DND-41 (cell line): ENCODE measurements at regions not wholly inside any gene's neighbourhood (a gene's known extent, or its start where the extent isn't known, plus 50 kb on each side); places are given as distances from the start of the nearest gene placed in this dataset.

Source experiments
- ATAC-seq: fragments of 200-7000 bp; cut with Tn5 transposase; 3 replicates; pipeline ENCODE4 v1.9.1; 2021; ENCODE audit warnings: low read depth; ENCODE audit not compliant: insufficient read depth
- DNase-seq: peaks from one replicate; pipeline ENCODE4 v3.0.0-alpha.2; 2020
- H2AFZ ChIP-seq: 2 replicates; pipeline ENCODE4 v1.6.0; 2012; ENCODE audit warnings: low read depth, low read length
- H3K27ac ChIP-seq: 2 replicates; pipeline ENCODE4 v1.5.1; 2012; ENCODE audit warnings: low read length, inconsistent platforms
- H3K27me3 ChIP-seq: fragments of 200-600 bp; sonication (generic); 2 replicates; pipeline ENCODE4 v1.6.0; 2012; ENCODE audit warnings: low read length, mild to moderate bottlenecking, inconsistent platforms; ENCODE audit not compliant: insufficient read depth, poor library complexity
- H3K36me3 ChIP-seq: 2 replicates; pipeline ENCODE4 v1.5.1; 2012; ENCODE audit warnings: low read length, inconsistent platforms; ENCODE audit not compliant: insufficient read depth
- H3K4me1 ChIP-seq: 2 replicates; pipeline ENCODE4 v1.5.1; 2012; ENCODE audit warnings: mild to moderate bottlenecking, low read length; ENCODE audit not compliant: insufficient read depth
- H3K4me2 ChIP-seq: 2 replicates; pipeline ENCODE4 v1.6.0; 2012; ENCODE audit warnings: mild to moderate bottlenecking, moderate library complexity, low read length, inconsistent platforms; ENCODE audit not compliant: insufficient read depth
- H3K4me3 ChIP-seq, 2 experiments: fragments of 200-600 bp in 1 of 2; shearing (Covaris generic) in 1 of 2; 2 replicates each; pipeline ENCODE4 v1.5.1; 2012 to 2016; ENCODE audit warnings: inconsistent platforms in 2 of 2, low read length in 2 of 2, mild to moderate bottlenecking in 2 of 2, low read depth in 1 of 2, moderate library complexity in 1 of 2
- H3K79me2 ChIP-seq: 2 replicates; pipeline ENCODE4 v1.6.0; 2012; ENCODE audit warnings: low read length, inconsistent platforms; ENCODE audit not compliant: insufficient read depth
- H3K9ac ChIP-seq: 2 replicates; pipeline ENCODE4 v1.6.0; 2012; ENCODE audit warnings: low read depth, mild to moderate bottlenecking, inconsistent platforms, low read length, moderate library complexity
- H3K9me3 ChIP-seq: 2 replicates; pipeline ENCODE4 v1.5.1; 2012; ENCODE audit warnings: low read length, moderate library complexity, mild to moderate bottlenecking, inconsistent platforms; ENCODE audit not compliant: insufficient read depth, severe bottlenecking
- H4K20me1 ChIP-seq: 2 replicates; pipeline ENCODE4 v1.6.0; 2012; ENCODE audit warnings: low read length; ENCODE audit not compliant: insufficient read depth
- CTCF ChIP-seq: IDR thresholded peaks from 2 replicates; pipeline ENCODE4 v1.5.1; 2012; ENCODE audit warnings: borderline replicate concordance, low read length, moderate library complexity, mild to moderate bottlenecking; ENCODE audit not compliant: poor library complexity, severe bottlenecking; ENCODE audit errors: extremely low read depth
- EZH2 ChIP-seq: IDR thresholded peaks from 3 replicates; pipeline ENCODE4 v1.6.1; 2012; ENCODE audit warnings: borderline replicate concordance, low read depth, mild to moderate bottlenecking, moderate library complexity, low read length, inconsistent platforms; ENCODE audit not compliant: severe bottlenecking

DNA sequence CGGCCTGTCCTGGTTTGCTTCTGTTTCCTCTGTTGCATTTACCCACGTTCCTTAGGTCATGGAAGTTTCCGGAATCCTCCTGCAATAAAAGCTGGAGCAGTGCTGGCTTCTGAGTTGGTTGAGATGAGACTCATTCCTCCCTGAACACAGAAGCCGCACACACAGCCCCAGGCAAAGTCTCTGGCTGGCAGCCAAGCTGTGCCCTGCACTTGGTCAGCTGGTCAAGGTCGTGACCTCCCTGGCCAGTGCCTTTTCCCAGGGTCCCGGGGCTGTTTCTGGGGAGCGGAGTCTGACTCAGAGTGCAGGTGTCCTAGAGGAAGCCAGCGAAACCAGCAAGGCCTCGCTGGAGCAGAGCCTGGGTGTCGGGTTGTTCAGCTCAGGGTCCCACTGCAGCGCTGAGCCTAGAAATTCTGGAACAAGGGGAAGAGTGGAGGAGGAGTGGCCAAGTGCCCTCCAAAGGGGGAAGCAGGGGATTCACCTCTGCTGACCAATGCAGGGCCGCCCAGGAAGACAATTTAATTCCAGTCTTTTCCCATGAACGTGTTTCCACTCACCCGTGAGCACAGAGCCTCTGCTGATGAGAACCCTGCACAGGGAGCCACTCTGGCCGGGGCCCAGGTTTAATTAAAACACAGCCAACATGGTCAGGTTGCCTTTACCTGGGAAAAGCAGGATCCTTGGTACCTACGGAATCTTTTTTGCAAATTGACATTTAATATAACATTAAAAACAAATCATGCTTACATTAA is 245.5 kb upstream of the PPP2R2D start:
- Histone ChIP-seq H3K27me3 (no peaks in the 10 kb centered on the region), H3K4me1 (no peaks in the 10 kb centered on the region), H4K20me1 (no peaks in the 10 kb centered on the region), H2AFZ (no peak overlapping the region), H3K4me2 (no peak overlapping the region), H3K4me3 (no peak overlapping the region), H3K27ac (no peak overlapping the region), H3K36me3 (no peaks in the 10 kb centered on the region), H3K9me3 (peaks cover 4% of the 10 kb centered on the region), H3K9ac (no peak overlapping the region), H3K79me2 (no peaks in the 10 kb centered on the region)
- no peak for TF ChIP-seq EZH2
- TF ChIP-seq CTCF: no peak
- no peak for DNase-seq
- ATAC-seq: no peak

GRCh38 chr10:131656009-131656408 is 244.8 kb upstream of the PPP2R2D start:
- no peaks in the 10 kb centered on the region for H4K20me1 ChIP-seq
- no peak overlapping the region for H3K4me2 ChIP-seq
- no peaks in the 10 kb centered on the region for H3K27me3 ChIP-seq
- H3K36me3 ChIP-seq: no peaks in the 10 kb centered on the region
- H3K9ac ChIP-seq: no peak overlapping the region
- no peak for ATAC-seq
- H2AFZ ChIP-seq: no peak overlapping the region
- peaks cover 7% of the 10 kb centered on the region for H3K9me3 ChIP-seq
- H3K27ac ChIP-seq: no peak overlapping the region
- H3K4me1 ChIP-seq: no peaks in the 10 kb centered on the region
- H3K79me2 ChIP-seq: no peaks in the 10 kb centered on the region
- H3K4me3 ChIP-seq: no peak overlapping the region
- TF ChIP-seq EZH2: no peak
- TF ChIP-seq CTCF: no peak
- no peak for DNase-seq

- Histone ChIP-seq H3K4me1 (no peaks in the 10 kb centered on the region), H4K20me1 (no peaks in the 10 kb centered on the region), H3K4me3 (no peak overlapping the region), H3K4me2 (no peak overlapping the region), H3K27ac (no peak overlapping the region), H3K36me3 (no peaks in the 10 kb centered on the region), H3K79me2 (no peaks in the 10 kb centered on the region), H2AFZ (no peak overlapping the region), H3K9me3 (peaks cover 7% of the 10 kb centered on the region), H3K9ac (no peak overlapping the region), H3K27me3 (no peaks in the 10 kb centered on the region)
- TF ChIP-seq CTCF (no peak), EZH2 (no peak)
- ATAC-seq (no peak), DNase-seq (no peak)
These were observed 244.4 kb upstream of the PPP2R2D start for GRCh38 chr10:131656431-131656841.

DNA sequence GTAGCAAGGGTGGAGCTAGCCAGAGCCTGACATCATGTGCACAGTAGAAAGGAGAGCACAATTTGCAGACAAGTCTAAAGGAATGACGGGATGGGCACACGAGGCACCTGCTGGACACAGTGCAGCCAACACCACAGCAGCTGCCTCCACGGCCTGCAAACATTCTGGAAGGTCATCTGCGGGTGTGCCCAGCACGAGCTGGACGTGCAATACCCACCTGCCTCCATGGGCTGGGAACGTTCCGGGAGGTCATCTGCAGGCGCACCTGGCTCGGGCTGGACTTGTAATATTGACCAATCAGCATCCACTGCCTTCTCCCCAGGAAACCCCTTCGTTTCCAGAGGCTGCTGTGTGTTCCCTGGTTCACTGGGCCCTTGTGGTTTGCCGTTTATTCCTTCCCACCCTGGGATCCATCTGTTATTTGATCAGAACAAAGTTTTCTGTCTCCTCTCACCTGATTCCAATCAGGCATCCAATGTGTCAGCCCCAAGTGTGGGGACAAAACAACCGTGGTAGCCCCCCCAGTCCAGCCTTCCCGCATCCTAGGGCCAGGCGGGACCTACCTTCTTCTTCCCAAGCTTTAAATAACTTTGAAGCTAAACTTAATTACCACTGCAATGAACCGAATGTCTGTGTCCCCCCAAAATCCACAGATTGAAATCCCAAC is 243.4 kb upstream of the PPP2R2D start:
- H3K4me3 ChIP-seq: no peak overlapping the region
- H3K9me3 ChIP-seq: peaks cover 7% of the 10 kb centered on the region
- H3K27ac ChIP-seq: no peak overlapping the region
- no peaks in the 10 kb centered on the region for H3K4me1 ChIP-seq
- no peaks in the 10 kb centered on the region for H3K27me3 ChIP-seq
- no peaks in the 10 kb centered on the region for H4K20me1 ChIP-seq
- H2AFZ ChIP-seq: no peak overlapping the region
- no peak for ATAC-seq
- no peak for TF ChIP-seq EZH2
- no peak overlapping the region for H3K9ac ChIP-seq
- H3K4me2 ChIP-seq: no peak overlapping the region
- no peak for DNase-seq
- H3K79me2 ChIP-seq: no peaks in the 10 kb centered on the region
- H3K36me3 ChIP-seq: no peaks in the 10 kb centered on the region
